ENCODE measurements at regions not wholly inside any gene's neighbourhood (a gene's known extent, or its start where the extent isn't known, plus 50 kb on each side); places are given as distances from the start of the nearest gene placed in this dataset.

DNA sequence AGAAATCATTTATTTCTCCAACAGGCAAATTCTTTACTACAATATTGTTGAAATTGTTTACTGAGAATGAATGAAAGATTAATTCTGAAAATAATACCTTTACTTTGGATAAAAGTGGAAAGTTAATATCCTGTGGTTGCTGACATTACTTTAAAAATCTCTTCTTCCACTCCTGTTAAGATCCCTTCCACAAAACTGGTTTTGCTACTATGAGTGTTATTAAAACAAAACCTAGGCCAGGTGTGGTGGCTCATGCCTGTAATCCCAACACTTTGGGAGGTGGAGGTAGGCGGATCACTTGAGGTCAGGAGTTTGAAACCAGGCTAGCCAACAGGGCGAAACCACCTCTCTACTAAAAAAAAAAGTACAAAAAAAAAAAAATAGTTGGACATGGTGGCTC is 123.9 kb upstream of the CCDC150 start:
- no peak for DNase-seq (ENCODE audit: extremely low read depth, low read depth)

- no peak for DNase-seq (ENCODE audit: extremely low read depth, low read depth)
Observed at GRCh38 chr2:196516564-196516963, 123.0 kb upstream of the CCDC150 start.

DNA sequence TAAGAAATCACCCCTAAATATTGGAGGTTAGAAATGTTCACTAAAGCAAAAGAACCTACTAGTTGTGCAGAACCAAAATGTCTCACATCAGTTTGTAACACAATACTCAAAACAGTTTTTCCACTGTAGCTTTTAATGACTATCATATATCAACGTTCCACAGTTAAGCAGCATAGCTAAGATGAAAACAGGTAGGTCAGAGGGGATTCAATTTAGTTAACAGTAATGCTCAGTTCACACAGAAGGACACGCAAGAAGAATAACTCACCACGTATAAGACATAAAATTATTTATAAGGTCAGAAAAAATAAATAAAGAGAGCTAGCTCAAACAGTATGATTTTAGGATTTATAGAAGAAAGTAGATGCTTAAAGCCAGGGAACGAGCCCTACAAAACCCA is 118.9 kb upstream of the CCDC150 start:
- DNase-seq (ENCODE audit: extremely low read depth, low read depth): no peak

GRCh38 chr2:196526981-196527725 is 112.4 kb upstream of the CCDC150 start:
- peak; percentile 40 for DNase-seq (ENCODE audit: extremely low read depth, low read depth)

GRCh38 chr2:196528486-196529223 is 110.9 kb upstream of the CCDC150 start:
- DNase-seq (ENCODE audit: extremely low read depth, low read depth): no peak

GRCh38 chr2:196530910-196531309 is 108.6 kb upstream of the CCDC150 start:
- DNase-seq (ENCODE audit: extremely low read depth, low read depth): no peak

DNA sequence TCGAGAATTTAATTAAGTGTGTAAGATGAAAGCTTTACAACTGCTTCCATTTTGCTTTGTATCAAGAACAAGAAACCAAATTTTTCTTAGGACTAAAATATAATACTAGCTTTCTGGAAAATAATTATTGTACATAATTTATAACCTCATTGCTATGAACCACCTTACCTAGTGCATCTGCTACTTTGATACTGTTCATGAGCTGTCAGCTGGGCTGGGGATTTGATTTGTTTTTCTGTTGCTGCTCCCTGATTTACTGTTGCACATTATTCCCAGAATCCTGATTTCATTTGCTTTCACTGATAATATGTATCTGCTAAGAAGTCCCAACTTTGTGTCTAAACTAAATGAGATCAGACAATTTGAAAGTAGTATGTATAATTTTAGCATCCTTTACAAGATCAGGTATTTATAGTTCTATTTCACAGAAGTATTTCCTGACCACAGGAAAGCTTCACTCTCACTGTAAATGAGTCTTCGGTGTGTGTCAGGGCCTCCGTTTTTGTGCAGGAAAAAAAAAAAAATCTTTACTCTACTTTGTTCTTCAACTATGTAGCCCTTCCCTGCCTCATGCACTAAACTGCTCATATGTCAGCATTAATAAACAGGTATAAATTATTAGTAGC is 105.6 kb upstream of the CCDC150 start:
- no peak for DNase-seq (ENCODE audit: extremely low read depth, low read depth)

DNA sequence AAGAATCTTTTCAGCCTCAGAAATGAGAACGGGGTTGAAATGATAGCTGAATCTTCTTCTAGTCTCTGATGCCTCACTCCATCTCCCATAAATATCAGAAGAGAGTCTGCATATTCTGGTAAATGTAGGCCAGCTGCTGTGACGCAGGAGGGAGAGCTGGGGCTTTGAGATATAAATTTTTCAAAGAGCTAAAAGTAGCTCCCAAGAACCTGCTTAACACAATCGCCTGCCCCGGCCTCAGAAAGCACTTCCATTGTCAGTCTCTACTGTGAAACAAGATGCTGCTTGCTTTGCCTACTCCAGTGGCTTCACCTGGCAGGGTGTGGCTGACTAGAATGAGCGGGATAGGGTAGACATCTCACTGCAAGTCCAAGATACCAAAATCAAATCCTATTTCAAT is 105.0 kb upstream of the CCDC150 start:
- no peak for DNase-seq (ENCODE audit: extremely low read depth, low read depth)

- no peak for DNase-seq (ENCODE audit: extremely low read depth, low read depth)
Observed at GRCh38 chr2:196535061-196535460, 104.5 kb upstream of the CCDC150 start.

GRCh38 chr2:196535742-196536141 is 103.8 kb upstream of the CCDC150 start:
- peak; percentile 11 for DNase-seq (ENCODE audit: extremely low read depth, low read depth)

DNA sequence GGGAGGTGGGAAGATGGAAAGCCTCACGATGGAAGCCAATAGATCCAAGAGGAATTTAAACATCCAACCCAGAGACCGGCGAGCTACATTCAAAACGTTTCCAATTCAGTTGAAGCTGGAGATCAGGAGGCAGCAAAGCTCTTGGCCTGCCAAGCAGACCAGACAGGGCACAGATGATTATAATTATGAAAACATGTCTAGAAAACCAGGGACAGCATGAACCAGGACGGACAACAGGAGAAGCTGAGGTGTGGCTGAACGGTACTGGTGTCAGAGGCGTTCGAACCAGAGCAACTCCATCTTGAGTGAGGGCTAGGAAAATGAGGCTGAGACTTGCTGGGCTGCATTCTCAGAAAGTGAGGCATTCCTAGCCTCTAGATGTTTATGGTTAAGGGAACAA is 102.2 kb upstream of the CCDC150 start:
- no peak for DNase-seq (ENCODE audit: extremely low read depth, low read depth)

- no peak for DNase-seq (ENCODE audit: extremely low read depth, low read depth)
Observed at GRCh38 chr2:196538189-196538588, 101.3 kb upstream of the CCDC150 start.

DNA sequence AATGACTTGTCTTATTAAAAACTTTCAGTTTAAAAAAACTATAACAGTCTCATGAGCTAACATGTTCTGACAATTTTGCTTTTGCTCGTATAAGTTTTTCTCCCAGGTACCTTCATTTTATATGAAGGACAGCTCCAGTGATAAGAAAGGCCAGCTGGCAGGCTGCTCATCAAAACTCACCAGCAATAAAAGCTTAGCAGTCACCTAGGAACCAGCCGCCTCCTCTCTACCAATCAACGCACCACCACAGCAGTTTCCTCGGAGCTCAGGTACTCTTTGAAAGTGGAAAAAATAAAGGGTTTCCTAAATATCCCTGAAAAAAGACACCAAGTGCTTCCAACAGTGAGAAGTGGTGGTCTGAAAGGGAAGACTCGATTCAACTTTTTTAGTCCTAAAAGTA is 100.9 kb upstream of the CCDC150 start:
- DNase-seq (ENCODE audit: extremely low read depth, low read depth): no peak

DNA sequence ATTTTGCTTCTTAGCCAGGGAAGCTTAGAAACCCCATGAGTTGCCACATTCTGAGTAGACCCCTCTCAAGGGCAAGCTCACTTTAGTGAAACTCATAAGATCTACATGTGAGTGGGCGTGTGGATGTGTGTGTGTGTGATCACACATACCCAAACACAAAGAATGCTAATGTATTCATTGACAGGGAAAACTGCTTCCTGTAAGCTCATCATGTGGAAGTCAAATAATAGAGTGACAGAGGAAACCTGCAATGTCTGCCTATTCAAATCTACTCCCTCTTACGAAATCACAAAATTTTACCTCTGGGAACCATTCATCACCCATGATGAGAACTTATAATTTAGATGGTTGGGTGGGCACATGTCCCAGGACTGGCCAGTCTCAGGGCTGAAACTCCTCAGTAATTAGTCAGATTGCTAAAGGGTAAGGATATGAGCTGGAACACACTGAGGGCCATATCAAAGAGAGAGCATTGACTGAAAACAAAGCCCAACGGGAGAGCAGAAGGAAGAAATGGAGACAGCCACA is 94.5 kb upstream of the CCDC150 start:
- DNase-seq (ENCODE audit: extremely low read depth, low read depth): no peak

DNA sequence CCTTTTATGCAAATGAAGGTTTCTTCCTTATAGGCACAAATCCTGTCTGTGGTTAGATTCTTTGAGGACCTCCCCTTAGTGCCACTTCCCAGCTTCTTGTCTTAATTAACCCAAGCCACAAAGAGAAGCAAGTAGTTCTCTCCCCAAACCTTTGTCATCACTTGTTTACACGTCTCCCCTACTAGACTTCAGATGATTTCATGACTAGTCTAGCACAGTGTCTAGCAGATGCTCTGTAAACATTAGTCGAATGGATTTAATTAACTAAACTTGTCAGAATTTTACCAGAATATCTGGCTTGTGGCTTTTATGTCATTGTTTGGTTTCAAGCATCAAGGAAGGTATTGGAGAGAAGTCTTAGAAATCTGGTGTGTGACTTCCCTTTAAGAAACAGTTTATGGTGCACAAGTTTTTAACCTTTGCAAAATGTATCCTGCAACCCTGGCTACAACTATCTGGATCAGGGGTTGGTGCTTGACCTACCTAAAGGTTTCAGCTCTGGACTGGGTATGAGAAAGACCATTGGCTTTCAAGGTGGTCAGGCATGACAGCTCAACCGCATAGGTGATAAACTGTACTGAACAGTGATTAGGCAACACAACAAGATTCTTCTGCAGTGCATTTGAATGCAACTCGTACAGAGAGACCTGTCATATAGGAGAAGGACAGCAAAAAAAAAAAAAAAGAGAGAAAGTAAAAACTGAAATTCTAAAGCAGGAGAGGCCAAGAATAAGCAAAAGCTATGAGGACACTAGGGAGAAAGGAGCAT is 93.2 kb upstream of the CCDC150 start:
- DNase-seq (ENCODE audit: extremely low read depth, low read depth): no peak

GRCh38 chr2:196549052-196549451 is 90.5 kb upstream of the CCDC150 start:
- DNase-seq (ENCODE audit: extremely low read depth, low read depth): no peak

DNA sequence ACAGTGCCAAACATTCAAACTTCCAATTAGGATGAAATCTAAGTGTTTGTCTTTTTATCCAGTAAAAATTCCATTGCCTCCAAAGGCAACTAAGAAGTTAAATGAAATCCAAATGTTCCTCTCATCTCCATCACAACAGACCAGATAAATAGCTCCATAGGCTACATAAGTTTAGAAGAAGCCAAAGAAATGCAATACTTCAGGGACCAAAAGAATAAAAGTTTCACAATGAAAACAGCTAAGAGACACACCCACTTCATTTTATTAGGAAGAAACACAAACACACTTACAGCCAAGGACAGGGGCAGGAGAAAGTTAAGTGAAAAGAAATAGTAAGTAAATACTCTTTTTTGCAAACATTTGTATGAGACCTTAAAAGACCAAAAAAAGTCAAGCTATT is 88.5 kb upstream of the CCDC150 start:
- DNase-seq (ENCODE audit: extremely low read depth, low read depth): no peak

DNA sequence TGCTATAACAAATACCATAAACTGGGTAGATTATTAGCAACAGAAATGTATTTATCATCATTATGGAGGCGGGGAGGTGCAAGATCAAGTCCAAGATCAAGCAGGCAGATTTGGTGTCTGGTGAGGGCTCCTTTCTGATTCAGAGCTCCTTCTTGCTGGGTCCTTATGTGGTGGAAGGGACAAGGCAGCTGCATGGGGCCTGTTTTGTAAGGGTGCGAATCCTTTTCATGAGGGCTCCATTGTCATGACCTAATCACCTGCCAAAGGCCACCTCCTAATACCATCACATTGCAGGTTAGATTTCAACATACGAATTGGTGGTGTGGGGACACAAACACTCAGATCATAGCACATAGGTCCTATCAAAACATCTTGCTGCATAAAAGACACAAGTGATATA is 84.4 kb upstream of the CCDC150 start:
- no peak for DNase-seq (ENCODE audit: extremely low read depth, low read depth)

- DNase-seq (ENCODE audit: extremely low read depth, low read depth): no peak
Observed at GRCh38 chr2:196555726-196556125, 83.8 kb upstream of the CCDC150 start.

DNA sequence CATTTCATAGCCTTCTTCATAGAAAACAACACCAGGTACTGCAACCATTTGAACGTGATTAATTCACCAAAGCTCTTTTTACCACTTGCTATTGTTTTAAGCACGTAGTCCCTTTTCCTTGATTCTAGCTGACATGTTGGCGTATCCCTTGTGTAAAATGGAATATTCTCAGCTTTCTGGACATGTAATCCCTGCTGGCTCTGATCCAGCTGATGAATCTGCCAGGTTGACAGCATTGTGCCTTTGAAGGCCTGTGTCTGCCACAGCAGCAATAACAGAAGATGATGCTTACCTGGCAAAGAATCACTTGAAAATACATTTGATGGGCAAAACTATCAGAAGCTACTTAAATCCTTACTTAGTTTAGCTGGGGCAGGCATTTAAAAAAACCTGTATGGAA is 81.0 kb upstream of the CCDC150 start:
- DNase-seq (ENCODE audit: extremely low read depth, low read depth): no peak

GRCh38 chr2:196563876-196564275 is 75.6 kb upstream of the CCDC150 start:
- DNase-seq (ENCODE audit: extremely low read depth, low read depth): no peak
